ENCODE measurements at regions not wholly inside any gene's neighbourhood (a gene's known extent, or its start where the extent isn't known, plus 50 kb on each side); places are given as distances from the start of the nearest gene placed in this dataset.
A peak's percentile ranks its signal among the peaks of the same experiment; 100 is the strongest.

DNA sequence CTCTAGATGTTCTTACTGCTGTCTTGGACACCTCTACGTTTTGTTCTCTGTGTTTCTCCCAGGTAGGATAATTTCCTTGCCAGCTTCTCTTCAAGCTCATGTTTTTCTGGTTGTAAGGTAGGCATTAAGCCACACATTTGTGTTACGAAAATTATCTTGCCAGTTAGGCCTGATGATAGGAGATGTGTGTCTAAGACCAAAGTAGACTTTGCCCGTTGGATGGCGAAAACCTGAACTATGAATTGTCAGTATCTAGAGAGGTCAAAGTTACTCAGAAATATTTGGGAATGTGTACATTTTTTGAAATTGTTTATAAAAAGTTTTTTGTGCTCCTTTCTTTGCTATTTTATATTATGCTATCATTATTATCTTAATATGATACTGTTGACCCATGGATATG, 72.8 kb downstream of the FHIP1A start:
- H3K9me3 Mint-ChIP-seq (ENCODE audit: unreplicated experiment) = no peaks in the 10 kb centered on the region
- no peaks in the 10 kb centered on the region for H3K36me3 Mint-ChIP-seq (ENCODE audit: unreplicated experiment)
- no peak for DNase-seq (ENCODE audit: extremely low spot score, unreplicated experiment)
- no peak overlapping the region for H3K27ac Mint-ChIP-seq (ENCODE audit: unreplicated experiment)
- H3K27me3 Mint-ChIP-seq (ENCODE audit: unreplicated experiment) = peaks cover 8% of the 10 kb centered on the region
- H3K4me1 Mint-ChIP-seq (ENCODE audit: unreplicated experiment) = peaks cover 38% of the 10 kb centered on the region
- TF ChIP-seq, protein P1, sequence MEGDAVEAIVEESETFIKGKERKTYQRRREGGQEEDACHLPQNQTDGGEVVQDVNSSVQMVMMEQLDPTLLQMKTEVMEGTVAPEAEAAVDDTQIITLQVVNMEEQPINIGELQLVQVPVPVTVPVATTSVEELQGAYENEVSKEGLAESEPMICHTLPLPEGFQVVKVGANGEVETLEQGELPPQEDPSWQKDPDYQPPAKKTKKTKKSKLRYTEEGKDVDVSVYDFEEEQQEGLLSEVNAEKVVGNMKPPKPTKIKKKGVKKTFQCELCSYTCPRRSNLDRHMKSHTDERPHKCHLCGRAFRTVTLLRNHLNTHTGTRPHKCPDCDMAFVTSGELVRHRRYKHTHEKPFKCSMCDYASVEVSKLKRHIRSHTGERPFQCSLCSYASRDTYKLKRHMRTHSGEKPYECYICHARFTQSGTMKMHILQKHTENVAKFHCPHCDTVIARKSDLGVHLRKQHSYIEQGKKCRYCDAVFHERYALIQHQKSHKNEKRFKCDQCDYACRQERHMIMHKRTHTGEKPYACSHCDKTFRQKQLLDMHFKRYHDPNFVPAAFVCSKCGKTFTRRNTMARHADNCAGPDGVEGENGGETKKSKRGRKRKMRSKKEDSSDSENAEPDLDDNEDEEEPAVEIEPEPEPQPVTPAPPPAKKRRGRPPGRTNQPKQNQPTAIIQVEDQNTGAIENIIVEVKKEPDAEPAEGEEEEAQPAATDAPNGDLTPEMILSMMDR (IDR thresholded peaks at IDR 0.05) = no peak
- no peak overlapping the region for H3K4me3 Mint-ChIP-seq (ENCODE audit: unreplicated experiment)

DNA sequence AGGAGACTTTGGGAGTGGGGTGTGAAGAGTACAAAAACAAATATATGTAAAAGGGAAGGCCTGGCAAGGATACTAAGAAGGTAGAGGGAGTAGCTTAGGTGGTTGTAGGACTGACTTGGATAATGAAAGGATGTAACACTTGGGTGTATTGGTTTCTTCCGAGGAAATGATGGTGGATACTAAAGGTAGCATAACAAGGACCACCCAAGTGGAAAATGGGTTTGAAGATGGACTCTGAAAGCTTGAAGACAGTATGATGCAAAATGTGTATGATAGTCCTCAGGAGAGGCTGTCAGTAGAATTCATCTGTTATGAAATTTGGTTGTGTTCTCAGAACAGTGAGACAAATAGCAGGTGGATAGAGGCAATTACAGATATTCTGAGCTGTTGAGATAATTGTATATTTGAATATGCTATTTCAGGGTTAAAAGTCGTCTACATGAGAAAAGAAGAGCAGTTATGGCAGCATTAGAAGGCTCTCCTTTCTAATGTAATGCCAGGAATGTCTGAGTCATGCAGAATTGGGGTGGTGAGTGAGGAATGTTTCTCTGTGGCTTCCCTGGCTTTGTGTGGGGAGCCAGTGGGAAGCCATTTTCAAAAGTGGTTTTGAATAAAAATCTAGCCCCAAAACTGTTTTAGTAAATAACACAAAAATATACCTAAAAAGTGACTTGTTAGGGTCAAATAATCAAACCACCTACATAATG, 75.6 kb downstream of the FHIP1A start:
- Mint-ChIP-seq H3K27ac (ENCODE audit: unreplicated experiment) (peak overlapping the region; percentile 78), H3K4me3 (ENCODE audit: unreplicated experiment) (no peak overlapping the region), H3K36me3 (ENCODE audit: unreplicated experiment) (no peaks in the 10 kb centered on the region), H3K9me3 (ENCODE audit: unreplicated experiment) (no peaks in the 10 kb centered on the region), H3K27me3 (ENCODE audit: unreplicated experiment) (peaks cover 8% of the 10 kb centered on the region), H3K4me1 (ENCODE audit: unreplicated experiment) (peaks cover 41% of the 10 kb centered on the region)
- TF ChIP-seq, protein P1 (IDR thresholded peaks at IDR 0.05) = no peak
- DNase-seq (ENCODE audit: extremely low spot score, unreplicated experiment) = no peak

DNA sequence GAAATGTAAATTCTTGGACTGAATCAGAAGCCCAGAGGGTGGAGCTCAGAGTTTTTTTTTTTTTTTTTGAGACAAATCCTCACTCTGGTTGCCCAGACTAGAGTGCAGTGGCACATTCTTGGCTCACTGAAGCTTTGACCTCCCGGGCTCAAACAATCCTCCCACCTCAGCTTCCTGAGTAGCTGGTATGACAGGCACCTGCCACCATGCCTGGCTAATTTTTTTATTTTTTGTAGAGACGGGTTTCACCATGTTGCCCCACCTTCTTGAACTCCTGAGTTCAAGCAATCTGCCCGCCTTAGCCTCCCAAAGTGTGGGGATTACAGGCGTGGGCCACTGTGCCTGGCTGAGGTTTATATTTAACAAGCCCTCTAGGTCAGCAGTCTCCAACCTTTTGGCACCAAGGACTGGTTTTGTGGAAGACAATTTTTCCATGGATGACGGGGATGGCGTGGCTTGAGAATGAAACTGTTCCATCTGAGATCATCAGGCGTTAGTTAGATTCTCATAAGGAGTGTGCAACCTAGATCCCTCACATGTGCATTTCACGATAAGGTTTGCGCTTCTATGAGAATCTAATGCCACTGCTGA, 76.7 kb downstream of the FHIP1A start:
- TF ChIP-seq, protein P1 (IDR thresholded peaks at IDR 0.05) = no peak
- Mint-ChIP-seq H3K27ac (ENCODE audit: unreplicated experiment) (peak overlapping the region; percentile 78), H3K9me3 (ENCODE audit: unreplicated experiment) (peaks cover 4% of the 10 kb centered on the region), H3K4me1 (ENCODE audit: unreplicated experiment) (peaks cover 41% of the 10 kb centered on the region), H3K27me3 (ENCODE audit: unreplicated experiment) (no peaks in the 10 kb centered on the region), H3K4me3 (ENCODE audit: unreplicated experiment) (no peak overlapping the region), H3K36me3 (ENCODE audit: unreplicated experiment) (no peaks in the 10 kb centered on the region)
- DNase-seq (ENCODE audit: extremely low spot score, unreplicated experiment) = no peak

DNA sequence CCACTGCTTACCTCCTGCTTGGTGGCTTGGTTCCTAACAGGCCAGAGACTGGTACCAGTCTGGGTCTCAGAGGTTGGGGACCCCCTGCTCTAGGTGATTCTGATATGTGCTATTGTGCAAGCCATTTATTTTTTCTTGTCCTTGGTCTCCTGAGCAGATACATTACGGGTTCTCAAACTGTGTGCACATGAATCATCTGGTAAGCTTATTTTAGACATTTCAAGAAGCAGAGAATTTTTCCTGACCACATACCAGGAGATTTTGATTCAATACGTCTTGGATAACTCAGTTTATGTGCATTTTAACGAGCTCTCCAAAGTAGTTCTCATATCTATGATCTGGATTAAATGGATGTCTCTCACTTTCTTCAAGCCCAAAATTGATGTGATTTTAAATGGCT, 77.2 kb downstream of the FHIP1A start:
- H3K27ac Mint-ChIP-seq (ENCODE audit: unreplicated experiment) = peak overlapping the region; percentile 31
- no peaks in the 10 kb centered on the region for H3K36me3 Mint-ChIP-seq (ENCODE audit: unreplicated experiment)
- H3K9me3 Mint-ChIP-seq (ENCODE audit: unreplicated experiment) = peaks cover 10% of the 10 kb centered on the region
- TF ChIP-seq, protein P1 (IDR thresholded peaks at IDR 0.05) = no peak
- no peaks in the 10 kb centered on the region for H3K27me3 Mint-ChIP-seq (ENCODE audit: unreplicated experiment)
- no peak for DNase-seq (ENCODE audit: extremely low spot score, unreplicated experiment)
- H3K4me3 Mint-ChIP-seq (ENCODE audit: unreplicated experiment) = no peak overlapping the region
- H3K4me1 Mint-ChIP-seq (ENCODE audit: unreplicated experiment) = peaks cover 41% of the 10 kb centered on the region

DNA sequence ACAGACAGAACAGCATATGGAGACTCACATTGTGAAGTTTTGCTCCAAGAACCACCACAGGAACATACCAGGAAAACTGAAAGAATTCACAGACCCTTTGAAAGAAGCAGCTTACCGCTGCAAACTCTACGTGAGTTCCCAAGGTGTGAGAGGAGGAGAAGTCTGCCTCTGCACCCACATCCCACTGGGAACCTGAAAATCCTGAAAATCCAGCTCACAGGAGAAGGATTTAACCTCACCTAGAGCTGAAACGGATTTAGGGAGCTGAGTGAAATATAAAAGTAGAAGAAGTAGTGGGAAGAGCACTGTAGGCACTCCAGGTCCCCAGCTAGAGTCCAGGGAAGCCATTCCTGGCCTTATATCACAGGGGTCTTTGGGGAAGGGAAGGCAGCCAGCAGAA, 80.0 kb downstream of the FHIP1A start:
- H3K27ac Mint-ChIP-seq (ENCODE audit: unreplicated experiment) = no peak overlapping the region
- peaks cover 28% of the 10 kb centered on the region for H3K4me1 Mint-ChIP-seq (ENCODE audit: unreplicated experiment)
- no peaks in the 10 kb centered on the region for H3K27me3 Mint-ChIP-seq (ENCODE audit: unreplicated experiment)
- H3K4me3 Mint-ChIP-seq (ENCODE audit: unreplicated experiment) = no peak overlapping the region
- H3K36me3 Mint-ChIP-seq (ENCODE audit: unreplicated experiment) = no peaks in the 10 kb centered on the region
- TF ChIP-seq, protein P1 (IDR thresholded peaks at IDR 0.05) = no peak
- no peak for DNase-seq (ENCODE audit: extremely low spot score, unreplicated experiment)
- H3K9me3 Mint-ChIP-seq (ENCODE audit: unreplicated experiment) = peaks cover 16% of the 10 kb centered on the region
